ENCODE measurements at regions not wholly inside any gene's neighbourhood (a gene's known extent, or its start where the extent isn't known, plus 50 kb on each side); places are given as distances from the start of the nearest gene placed in this dataset.

DNA sequence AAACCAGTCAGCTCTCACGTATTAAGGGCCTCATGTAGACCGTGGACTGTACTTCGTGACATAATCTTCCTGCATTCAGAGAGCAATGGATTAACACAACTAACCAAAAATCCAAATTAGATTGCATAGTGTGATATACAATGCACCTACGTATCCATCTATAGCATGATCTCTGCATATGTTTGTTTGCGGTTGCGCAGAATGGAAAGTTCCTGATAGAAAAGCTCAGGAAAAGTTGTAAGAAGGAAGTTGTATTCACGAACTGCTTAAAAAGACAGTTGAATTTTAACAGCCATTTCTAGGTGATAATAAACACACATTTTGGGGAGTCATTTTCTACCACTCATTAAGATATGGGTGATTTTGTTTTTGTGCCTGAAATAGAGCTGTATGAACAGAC, 869.0 kb downstream of the TLE4 start:
- WGBS, 2 experiments (ENCODE audit: insufficient coverage in 2 of 2) = 80 to 100% methylated on average over 2 to 3 of the region's 7 CpGs
- H3K9me3 ChIP-seq (ENCODE audit: control insufficient read depth, low read length) = no peaks in the 10 kb centered on the region
- H3K4me1 ChIP-seq (ENCODE audit: control insufficient read depth, insufficient read depth, low read length, poor library complexity, severe bottlenecking) = no peaks in the 10 kb centered on the region
- no peaks in the 10 kb centered on the region for H3K36me3 ChIP-seq (ENCODE audit: control insufficient read depth, insufficient read depth, low read length)
- no peak overlapping the region for H3K4me3 ChIP-seq (ENCODE audit: extremely low read depth, insufficient read depth, low read length, poor library complexity, severe bottlenecking)
- H3K27ac ChIP-seq (ENCODE audit: low read depth, low read length, severe bottlenecking) = no peak overlapping the region

DNA sequence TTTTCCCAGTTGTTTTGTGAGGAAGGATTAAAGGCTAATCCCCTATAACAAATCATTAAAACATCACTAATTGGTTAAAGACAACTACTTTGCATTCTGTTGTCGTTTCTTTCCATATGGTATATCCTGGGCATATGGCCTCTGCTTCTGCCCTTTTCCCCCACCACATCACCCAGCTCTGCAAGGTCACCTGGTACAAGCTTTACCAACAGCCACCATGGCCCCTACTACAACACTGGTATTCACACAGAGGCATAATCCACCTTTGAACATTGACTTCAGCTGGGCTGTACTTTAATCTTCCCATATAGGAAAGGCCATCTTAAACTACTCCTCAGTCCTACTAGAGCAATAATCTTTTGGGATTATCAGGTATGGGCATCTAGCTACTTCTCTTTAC, 866.1 kb downstream of the TLE4 start:
- Histone ChIP-seq H3K4me3 (ENCODE audit: extremely low read depth, insufficient read depth, low read length, poor library complexity, severe bottlenecking) (no peak overlapping the region), H3K4me1 (ENCODE audit: control insufficient read depth, insufficient read depth, low read length, poor library complexity, severe bottlenecking) (no peaks in the 10 kb centered on the region), H3K36me3 (ENCODE audit: control insufficient read depth, insufficient read depth, low read length) (no peaks in the 10 kb centered on the region), H3K9me3 (ENCODE audit: control insufficient read depth, low read length) (no peaks in the 10 kb centered on the region), H3K27ac (ENCODE audit: low read depth, low read length, severe bottlenecking) (no peak overlapping the region)
- 86 to 90% methylated on average over 1 of the region's 1 CpG for WGBS, 2 experiments (ENCODE audit: insufficient coverage in 2 of 2)

DNA sequence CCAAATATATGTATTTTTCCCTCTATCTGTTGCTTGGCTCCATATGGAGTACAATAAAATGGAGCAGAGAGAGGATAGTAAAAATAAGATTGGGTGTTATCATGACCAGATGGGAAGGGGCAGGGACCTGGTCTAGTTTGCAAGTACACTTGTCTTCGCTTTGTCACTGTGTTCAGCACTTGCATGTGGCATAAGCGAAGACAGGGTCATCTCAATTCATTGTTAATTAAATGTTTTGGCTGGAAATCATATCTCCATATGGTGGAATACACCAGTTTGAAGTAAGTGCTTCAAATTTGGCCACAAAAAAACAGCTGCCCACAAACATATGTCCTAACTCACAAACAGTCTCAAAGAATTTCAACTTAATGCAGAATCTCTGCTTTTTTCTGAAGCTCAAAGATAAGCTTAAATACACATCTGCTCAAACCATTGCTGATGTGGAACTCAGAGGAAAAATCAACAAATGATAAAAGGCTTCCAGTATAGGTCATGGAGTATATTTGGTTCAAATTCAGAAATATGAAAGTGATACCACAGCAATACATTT, 865.4 kb downstream of the TLE4 start:
- WGBS, 2 experiments (ENCODE audit: insufficient coverage in 2 of 2) = 83 to 100% methylated on average over 1 of the region's 2 CpGs
- H3K27ac ChIP-seq (ENCODE audit: low read depth, low read length, severe bottlenecking) = no peak overlapping the region
- no peaks in the 10 kb centered on the region for H3K36me3 ChIP-seq (ENCODE audit: control insufficient read depth, insufficient read depth, low read length)
- no peaks in the 10 kb centered on the region for H3K9me3 ChIP-seq (ENCODE audit: control insufficient read depth, low read length)
- H3K4me1 ChIP-seq (ENCODE audit: control insufficient read depth, insufficient read depth, low read length, poor library complexity, severe bottlenecking) = no peaks in the 10 kb centered on the region
- no peak overlapping the region for H3K4me3 ChIP-seq (ENCODE audit: extremely low read depth, insufficient read depth, low read length, poor library complexity, severe bottlenecking)

DNA sequence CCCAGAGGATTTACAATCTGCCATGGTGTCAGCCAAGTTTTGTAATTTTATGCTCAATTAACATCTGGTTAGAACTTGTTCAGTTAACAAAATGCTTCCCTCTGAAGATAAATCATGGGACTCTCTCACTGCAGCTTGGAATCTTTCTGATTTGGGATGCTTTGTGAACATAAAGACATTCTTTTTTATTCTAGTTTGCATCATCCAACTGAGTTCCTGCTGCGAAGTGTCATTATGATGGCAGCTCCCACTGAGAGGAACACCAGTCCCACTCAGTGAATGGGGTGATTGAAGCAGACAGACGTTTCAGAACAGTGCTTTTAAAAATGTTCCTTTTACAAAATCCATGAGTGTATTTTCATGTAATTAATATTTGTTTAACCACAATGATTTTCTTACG, 863.8 kb downstream of the TLE4 start:
- no peaks in the 10 kb centered on the region for H3K9me3 ChIP-seq (ENCODE audit: control insufficient read depth, low read length)
- H3K36me3 ChIP-seq (ENCODE audit: control insufficient read depth, insufficient read depth, low read length) = no peaks in the 10 kb centered on the region
- 80% methylated on average over 1 of the region's 3 CpGs; no CpG with 5 or more reads in 1 of the 2 experiments for WGBS, 2 experiments (ENCODE audit: insufficient coverage in 2 of 2)
- H3K27ac ChIP-seq (ENCODE audit: low read depth, low read length, severe bottlenecking) = no peak overlapping the region
- H3K4me3 ChIP-seq (ENCODE audit: extremely low read depth, insufficient read depth, low read length, poor library complexity, severe bottlenecking) = no peak overlapping the region
- H3K4me1 ChIP-seq (ENCODE audit: control insufficient read depth, insufficient read depth, low read length, poor library complexity, severe bottlenecking) = no peaks in the 10 kb centered on the region

DNA sequence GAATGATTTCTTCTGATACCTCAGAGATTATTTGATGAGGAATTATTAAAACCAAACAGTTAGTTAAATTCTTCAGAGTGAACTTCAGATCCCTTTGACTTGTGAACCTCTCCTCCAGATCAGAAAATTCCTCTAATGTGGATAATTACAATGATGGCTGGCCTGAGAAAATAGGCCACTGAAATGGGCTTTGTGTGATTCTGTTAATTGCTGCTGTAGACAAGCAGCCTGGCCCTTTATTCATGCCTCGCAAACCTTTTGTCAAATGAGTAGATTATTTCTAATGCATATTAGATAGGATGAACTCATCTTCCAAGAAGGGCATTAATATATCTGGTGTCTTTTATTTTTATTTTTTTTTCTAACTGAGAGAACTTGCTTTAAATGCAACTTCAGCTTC, 855.2 kb downstream of the TLE4 start:
- no peak overlapping the region for H3K4me3 ChIP-seq (ENCODE audit: extremely low read depth, insufficient read depth, low read length, poor library complexity, severe bottlenecking)

DNA sequence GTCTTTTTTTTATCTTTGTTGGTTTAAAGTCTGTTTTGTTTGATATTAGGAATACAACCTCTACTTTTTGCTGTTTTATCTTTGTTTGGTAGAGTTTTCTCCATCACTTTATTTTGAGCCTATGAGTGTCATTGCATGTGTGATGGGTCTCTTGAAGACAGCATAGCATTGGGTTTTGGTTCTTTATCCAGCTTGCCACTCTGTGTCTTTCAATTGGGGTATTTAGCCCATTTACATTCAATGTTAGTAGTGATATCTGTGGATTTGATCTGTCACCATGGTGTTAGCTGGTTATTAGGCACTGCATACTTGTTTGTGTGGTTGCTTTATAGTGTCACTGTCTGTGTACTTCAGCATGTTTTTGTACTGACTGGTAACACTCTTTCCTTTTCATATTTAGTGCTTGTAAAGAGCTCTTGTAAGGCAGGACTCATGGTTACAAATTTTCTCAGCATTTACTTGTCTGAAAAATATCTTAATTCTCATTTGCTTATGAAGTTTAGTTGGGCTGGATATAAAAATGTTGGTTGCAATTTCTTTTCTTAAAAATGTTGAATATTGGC, 845.5 kb downstream of the TLE4 start:
- Histone ChIP-seq H3K4me3 (ENCODE audit: extremely low read depth, insufficient read depth, low read length, poor library complexity, severe bottlenecking) (no peak overlapping the region), H3K36me3 (ENCODE audit: control insufficient read depth, insufficient read depth, low read length) (no peaks in the 10 kb centered on the region), H3K9me3 (ENCODE audit: control insufficient read depth, low read length) (no peaks in the 10 kb centered on the region), H3K27ac (ENCODE audit: low read depth, low read length, severe bottlenecking) (no peak overlapping the region), H3K4me1 (ENCODE audit: control insufficient read depth, insufficient read depth, low read length, poor library complexity, severe bottlenecking) (no peaks in the 10 kb centered on the region)

More for the DNA sequence above, 855.2 kb downstream of the TLE4 start:
- Histone ChIP-seq H3K27ac (ENCODE audit: low read depth, low read length, severe bottlenecking) (no peak overlapping the region), H3K36me3 (ENCODE audit: control insufficient read depth, insufficient read depth, low read length) (no peaks in the 10 kb centered on the region), H3K9me3 (ENCODE audit: control insufficient read depth, low read length) (no peaks in the 10 kb centered on the region), H3K4me1 (ENCODE audit: control insufficient read depth, insufficient read depth, low read length, poor library complexity, severe bottlenecking) (no peaks in the 10 kb centered on the region)
- no CpG with 5 or more reads among the region's 1 CpG for WGBS, 2 experiments (ENCODE audit: insufficient coverage in 2 of 2)

GRCh38 chr9:80410106-80410505, 838.3 kb downstream of the TLE4 start:
- WGBS, 2 experiments (ENCODE audit: insufficient coverage in 2 of 2) = 3 to 13% methylated on average over 4 to 5 of the region's 5 CpGs
- H3K4me1 ChIP-seq (ENCODE audit: control insufficient read depth, insufficient read depth, low read length, poor library complexity, severe bottlenecking) = no peaks in the 10 kb centered on the region
- no peak overlapping the region for H3K27ac ChIP-seq (ENCODE audit: low read depth, low read length, severe bottlenecking)
- no peaks in the 10 kb centered on the region for H3K36me3 ChIP-seq (ENCODE audit: control insufficient read depth, insufficient read depth, low read length)
- peaks cover 7% of the 10 kb centered on the region for H3K9me3 ChIP-seq (ENCODE audit: control insufficient read depth, low read length)
- no peak overlapping the region for H3K4me3 ChIP-seq (ENCODE audit: extremely low read depth, insufficient read depth, low read length, poor library complexity, severe bottlenecking)

- WGBS, 2 experiments (ENCODE audit: insufficient coverage in 2 of 2) = 87 to 93% methylated on average over 4 to 5 of the region's 5 CpGs
- Histone ChIP-seq H3K4me1 (ENCODE audit: control insufficient read depth, insufficient read depth, low read length, poor library complexity, severe bottlenecking) (no peaks in the 10 kb centered on the region), H3K4me3 (ENCODE audit: extremely low read depth, insufficient read depth, low read length, poor library complexity, severe bottlenecking) (no peak overlapping the region), H3K27ac (ENCODE audit: low read depth, low read length, severe bottlenecking) (no peak overlapping the region), H3K9me3 (ENCODE audit: control insufficient read depth, low read length) (peaks cover 7% of the 10 kb centered on the region), H3K36me3 (ENCODE audit: control insufficient read depth, insufficient read depth, low read length) (no peaks in the 10 kb centered on the region)
These were observed 835.5 kb downstream of the TLE4 start for GRCh38 chr9:80407220-80407619.

DNA sequence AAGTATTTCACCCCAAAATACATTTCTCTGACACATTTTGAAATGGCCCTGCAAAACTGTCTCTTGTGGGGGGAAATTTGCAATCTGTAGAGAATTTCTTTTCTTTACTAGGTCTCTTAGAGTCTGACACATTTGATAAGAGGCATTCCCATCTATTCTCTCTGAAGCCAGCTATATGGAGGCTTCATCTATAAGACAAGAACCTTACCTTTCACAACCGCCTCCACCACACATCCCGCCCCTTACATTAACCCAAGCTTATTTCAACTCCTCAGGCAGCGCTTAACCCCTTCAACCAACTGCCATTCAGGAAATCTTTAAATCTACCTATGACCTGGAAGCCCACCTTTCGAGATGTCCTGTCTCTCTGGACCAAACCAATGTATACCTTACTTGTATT, 829.5 kb downstream of the TLE4 start:
- no peaks in the 10 kb centered on the region for H3K4me1 ChIP-seq (ENCODE audit: control insufficient read depth, insufficient read depth, low read length, poor library complexity, severe bottlenecking)
- H3K9me3 ChIP-seq (ENCODE audit: control insufficient read depth, low read length) = peaks cover under 1% of the 10 kb centered on the region
- H3K27ac ChIP-seq (ENCODE audit: low read depth, low read length, severe bottlenecking) = no peak overlapping the region
- 94% methylated on average over 2 to 4 of the region's 4 CpGs for WGBS, 2 experiments (ENCODE audit: insufficient coverage in 2 of 2)
- no peaks in the 10 kb centered on the region for H3K36me3 ChIP-seq (ENCODE audit: control insufficient read depth, insufficient read depth, low read length)
- H3K4me3 ChIP-seq (ENCODE audit: extremely low read depth, insufficient read depth, low read length, poor library complexity, severe bottlenecking) = no peak overlapping the region

- WGBS, 2 experiments (ENCODE audit: insufficient coverage in 2 of 2) = no CpG with 5 or more reads among the region's 3 CpGs
- Histone ChIP-seq H3K4me3 (ENCODE audit: extremely low read depth, insufficient read depth, low read length, poor library complexity, severe bottlenecking) (no peak overlapping the region), H3K27ac (ENCODE audit: low read depth, low read length, severe bottlenecking) (no peak overlapping the region), H3K9me3 (ENCODE audit: control insufficient read depth, low read length) (no peaks in the 10 kb centered on the region), H3K4me1 (ENCODE audit: control insufficient read depth, insufficient read depth, low read length, poor library complexity, severe bottlenecking) (no peaks in the 10 kb centered on the region), H3K36me3 (ENCODE audit: control insufficient read depth, insufficient read depth, low read length) (no peaks in the 10 kb centered on the region)
These were observed 829.0 kb downstream of the TLE4 start for GRCh38 chr9:80400624-80401230.

- no CpG with 5 or more reads among the region's 2 CpGs for WGBS, 2 experiments (ENCODE audit: insufficient coverage in 2 of 2)
- Histone ChIP-seq H3K4me1 (ENCODE audit: control insufficient read depth, insufficient read depth, low read length, poor library complexity, severe bottlenecking) (no peaks in the 10 kb centered on the region), H3K27ac (ENCODE audit: low read depth, low read length, severe bottlenecking) (no peak overlapping the region), H3K36me3 (ENCODE audit: control insufficient read depth, insufficient read depth, low read length) (no peaks in the 10 kb centered on the region), H3K4me3 (ENCODE audit: extremely low read depth, insufficient read depth, low read length, poor library complexity, severe bottlenecking) (no peak overlapping the region), H3K9me3 (ENCODE audit: control insufficient read depth, low read length) (no peaks in the 10 kb centered on the region)
These were observed 827.8 kb downstream of the TLE4 start for GRCh38 chr9:80399606-80400005.
